ENCODE measurements at regions not wholly inside any gene's neighbourhood (a gene's known extent, or its start where the extent isn't known, plus 50 kb on each side); places are given as distances from the start of the nearest gene placed in this dataset.

GRCh38 chr16:26295625-26296304 is 604.0 kb downstream of the HS3ST4 start:
- DNase-seq (ENCODE audit: low spot score), result no peak

GRCh38 chr16:26301516-26301915 is 609.8 kb downstream of the HS3ST4 start:
- DNase-seq (ENCODE audit: low spot score), result no peak

DNA sequence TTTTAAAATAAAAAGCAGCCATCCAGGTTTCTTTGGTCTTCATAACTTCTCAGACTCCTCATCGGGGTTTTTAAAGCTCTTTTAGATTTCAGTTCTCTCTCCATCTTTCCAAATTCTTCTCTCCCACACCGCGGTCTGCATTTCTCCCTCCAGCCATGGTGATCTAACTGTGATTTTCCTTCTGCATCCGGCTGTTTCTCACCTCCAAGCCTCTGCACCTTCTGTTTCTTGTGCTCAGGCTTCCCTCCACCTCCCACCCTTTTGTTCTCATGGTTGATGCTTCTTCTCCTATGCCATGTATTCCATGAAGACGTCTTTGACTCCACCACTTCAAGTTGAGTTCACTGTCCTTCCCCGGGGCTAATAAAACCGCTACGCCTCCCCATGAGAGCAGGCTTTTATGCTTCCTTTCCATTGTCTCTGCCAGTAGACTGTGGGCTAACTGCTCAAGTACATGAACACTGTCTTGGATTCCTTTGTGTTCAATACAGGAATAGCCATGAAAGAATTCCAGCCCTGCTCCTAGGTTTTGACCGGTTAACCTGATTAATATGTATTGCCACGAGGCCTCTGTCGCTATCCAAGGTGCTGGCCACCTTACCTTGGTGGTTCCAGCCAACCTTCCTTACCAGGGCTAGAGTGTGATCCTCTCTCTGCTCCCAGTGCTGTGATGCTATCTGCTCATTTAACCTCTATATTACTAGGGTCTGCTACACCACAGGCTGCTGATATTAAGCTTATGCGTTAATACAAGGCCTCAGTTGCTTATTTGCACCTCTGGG is 625.1 kb downstream of the HS3ST4 start:
- no peak for DNase-seq (ENCODE audit: low spot score)

DNA sequence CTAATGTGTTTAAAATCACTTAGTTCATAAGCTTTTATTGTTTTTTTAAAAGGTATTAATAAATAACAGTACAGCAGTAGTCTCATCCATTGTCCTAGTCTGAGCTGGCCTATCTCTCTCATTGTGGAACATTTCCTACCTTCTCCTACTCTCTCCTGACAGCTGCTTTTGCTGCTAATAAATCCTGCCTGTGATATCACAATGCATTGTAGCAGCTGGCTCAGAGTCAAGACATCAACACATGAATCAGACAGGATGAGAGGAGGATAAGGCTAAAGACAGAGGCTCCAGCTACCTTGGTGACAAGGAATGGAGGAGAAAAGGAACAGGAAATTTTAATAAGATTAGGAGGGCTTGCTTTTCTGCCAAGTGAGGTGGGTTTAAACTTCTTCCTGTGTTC is 626.1 kb downstream of the HS3ST4 start:
- DNase-seq (ENCODE audit: low spot score), result no peak

GRCh38 chr16:26330654-26331053 is 638.9 kb downstream of the HS3ST4 start:
- no peak for DNase-seq (ENCODE audit: low spot score)

DNA sequence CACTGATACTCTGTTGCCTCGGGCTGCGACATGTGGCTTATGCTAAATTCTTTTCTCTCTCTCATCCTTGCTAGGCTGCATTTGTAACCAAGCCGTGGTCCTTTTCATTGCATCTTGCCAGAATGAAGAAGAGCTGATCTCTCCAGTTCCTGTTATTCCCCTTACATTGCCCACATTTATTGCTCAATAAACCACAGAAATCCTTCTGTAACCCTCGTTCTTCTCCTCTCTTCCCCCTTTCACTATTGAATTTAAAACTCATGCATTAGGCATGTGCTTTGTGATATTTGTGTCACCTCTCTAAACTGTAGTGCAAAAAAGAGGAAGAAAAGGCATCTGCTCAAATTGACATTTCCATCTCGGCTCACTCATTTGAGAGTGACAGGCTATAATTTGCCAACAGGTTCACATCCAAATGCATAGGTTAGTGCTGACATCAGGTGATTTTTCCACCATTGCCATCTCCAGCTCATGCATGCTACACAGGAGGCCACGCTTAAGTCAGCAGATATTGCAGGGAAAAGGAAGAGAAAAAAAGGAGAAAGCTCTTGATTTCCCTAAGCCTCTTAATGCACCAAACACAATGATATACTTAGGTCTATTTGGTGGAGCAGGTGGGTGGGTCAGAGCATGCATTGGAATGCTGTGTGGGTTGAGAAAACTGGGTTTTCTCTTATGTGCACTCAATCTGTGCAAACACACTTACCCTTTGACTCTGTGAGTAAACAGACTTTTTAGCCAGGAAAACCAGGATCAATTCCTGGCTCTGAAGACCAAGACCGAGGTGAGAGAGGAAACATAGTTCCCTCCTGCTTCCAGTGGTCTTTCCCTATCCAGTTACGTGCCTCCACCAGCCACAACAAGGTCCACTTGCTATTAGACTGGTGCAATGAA is 642.7 kb downstream of the HS3ST4 start:
- DNase-seq (ENCODE audit: low spot score), result no peak

DNA sequence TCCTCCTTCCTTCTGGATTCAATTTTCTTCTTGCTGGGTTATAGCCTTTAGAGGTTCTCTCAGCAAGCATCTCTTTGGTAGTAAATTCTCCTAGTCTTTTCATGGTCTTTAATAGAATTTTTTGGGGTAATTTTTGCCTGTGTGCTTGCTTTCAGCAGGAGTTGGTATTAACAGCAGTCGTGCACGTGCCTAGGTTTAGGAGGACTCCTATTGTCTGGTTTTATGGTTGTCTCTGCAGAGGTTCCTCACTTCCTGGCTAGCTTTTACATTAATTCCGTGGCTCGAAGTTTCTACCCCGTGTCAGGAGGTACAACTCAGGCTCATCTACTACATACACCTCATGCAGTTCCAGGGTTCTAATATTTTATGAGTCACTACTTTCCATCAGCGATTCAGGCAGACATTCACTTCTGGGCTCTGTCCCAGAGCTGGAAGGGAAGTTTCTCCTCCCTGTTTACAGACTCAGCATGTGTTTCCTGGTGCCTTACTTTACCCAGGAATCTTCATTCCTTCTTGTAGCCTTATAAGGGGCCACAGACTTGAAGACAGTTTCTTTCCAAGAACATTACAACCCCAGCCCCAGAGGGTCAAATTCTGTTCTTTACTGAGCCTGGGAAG is 643.6 kb downstream of the HS3ST4 start:
- no peak for DNase-seq (ENCODE audit: low spot score)

- no peak for DNase-seq (ENCODE audit: low spot score)
These were observed 650.9 kb downstream of the HS3ST4 start for GRCh38 chr16:26342621-26343020.

DNA sequence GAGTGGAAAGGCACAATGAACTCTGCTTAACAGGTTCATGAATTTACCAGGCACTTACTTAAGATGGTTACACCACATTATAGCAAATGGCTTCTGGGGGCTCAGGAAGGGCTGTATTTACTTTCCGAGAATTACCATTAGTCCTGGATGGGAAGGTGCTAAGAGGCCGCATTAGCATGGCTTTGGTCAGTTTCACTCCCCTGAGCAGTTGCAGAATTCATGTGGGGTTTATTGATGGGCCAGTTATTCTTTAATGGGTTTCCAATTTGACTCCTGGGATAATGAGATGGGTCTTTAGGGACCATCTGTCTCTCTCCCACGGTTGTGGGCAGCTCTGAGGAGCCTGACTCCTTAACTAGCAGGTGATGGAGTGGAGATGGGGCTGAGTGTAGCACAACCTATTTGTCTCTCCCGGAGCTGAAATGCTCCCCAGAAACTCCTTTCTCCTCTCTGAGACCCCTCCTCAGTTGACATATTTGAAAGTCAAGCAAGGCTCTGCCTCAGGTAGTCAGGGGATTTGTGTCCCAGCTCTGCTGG is 652.5 kb downstream of the HS3ST4 start:
- no peak for DNase-seq (ENCODE audit: low spot score)

- DNase-seq (ENCODE audit: low spot score), result no peak
These were observed 653.2 kb downstream of the HS3ST4 start for GRCh38 chr16:26344976-26345375.

GRCh38 chr16:26345966-26346365 is 654.2 kb downstream of the HS3ST4 start:
- DNase-seq (ENCODE audit: low spot score), result no peak

- no peak for DNase-seq (ENCODE audit: low spot score)
These were observed 656.3 kb downstream of the HS3ST4 start for GRCh38 chr16:26348095-26348494.

- no peak for DNase-seq (ENCODE audit: low spot score)
These were observed 669.1 kb downstream of the HS3ST4 start for GRCh38 chr16:26360867-26361266.

DNA sequence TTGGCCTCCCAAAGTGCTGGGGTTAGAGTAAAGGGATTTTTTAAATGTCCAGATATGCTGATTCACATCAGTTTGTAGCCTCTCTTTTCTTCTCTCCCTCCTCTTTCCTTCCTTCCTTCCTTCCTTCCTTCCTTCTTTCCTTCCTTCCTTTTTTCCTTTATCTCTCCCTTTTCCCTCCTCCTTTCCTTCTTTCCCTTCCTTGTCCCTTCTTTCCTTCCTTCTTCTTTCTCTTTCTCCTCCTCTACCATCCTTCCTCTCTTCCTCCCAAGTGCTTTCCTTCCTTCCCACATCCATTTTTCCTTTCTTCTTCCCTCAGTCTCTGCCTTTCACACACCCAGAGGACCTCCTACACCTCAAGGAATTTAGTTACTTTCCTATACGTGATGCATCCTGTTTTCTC is 671.8 kb downstream of the HS3ST4 start:
- DNase-seq (ENCODE audit: low spot score), result no peak

GRCh38 chr16:26365161-26365940 is 673.6 kb downstream of the HS3ST4 start:
- no peak for DNase-seq (ENCODE audit: low spot score)

DNA sequence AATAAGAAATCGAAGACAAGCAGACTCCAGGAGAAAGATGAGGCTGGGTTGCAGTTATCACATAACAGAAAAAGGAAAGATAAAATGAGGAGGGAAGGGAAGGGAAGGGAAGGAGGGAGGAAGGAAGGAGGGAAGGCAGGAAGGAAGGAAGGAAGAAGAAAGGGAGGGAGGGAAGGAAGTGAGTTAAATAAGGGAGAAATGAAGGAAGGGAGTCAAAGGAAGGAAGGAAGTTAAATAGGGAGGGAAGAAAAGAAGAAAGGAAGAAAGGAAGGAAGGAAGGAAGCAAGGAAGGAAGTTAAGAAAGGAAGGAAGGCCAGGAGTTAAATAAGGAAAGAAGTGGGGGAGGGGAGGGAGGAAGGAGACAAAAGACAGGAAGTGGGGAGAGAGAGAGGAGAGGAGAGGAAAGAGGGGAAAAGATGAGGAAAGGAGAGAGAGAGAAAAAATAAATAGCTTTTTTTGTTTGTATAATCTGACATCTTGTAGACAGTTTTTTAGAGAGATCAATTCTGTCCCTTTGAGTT is 679.6 kb downstream of the HS3ST4 start:
- DNase-seq (ENCODE audit: low spot score), result no peak

DNA sequence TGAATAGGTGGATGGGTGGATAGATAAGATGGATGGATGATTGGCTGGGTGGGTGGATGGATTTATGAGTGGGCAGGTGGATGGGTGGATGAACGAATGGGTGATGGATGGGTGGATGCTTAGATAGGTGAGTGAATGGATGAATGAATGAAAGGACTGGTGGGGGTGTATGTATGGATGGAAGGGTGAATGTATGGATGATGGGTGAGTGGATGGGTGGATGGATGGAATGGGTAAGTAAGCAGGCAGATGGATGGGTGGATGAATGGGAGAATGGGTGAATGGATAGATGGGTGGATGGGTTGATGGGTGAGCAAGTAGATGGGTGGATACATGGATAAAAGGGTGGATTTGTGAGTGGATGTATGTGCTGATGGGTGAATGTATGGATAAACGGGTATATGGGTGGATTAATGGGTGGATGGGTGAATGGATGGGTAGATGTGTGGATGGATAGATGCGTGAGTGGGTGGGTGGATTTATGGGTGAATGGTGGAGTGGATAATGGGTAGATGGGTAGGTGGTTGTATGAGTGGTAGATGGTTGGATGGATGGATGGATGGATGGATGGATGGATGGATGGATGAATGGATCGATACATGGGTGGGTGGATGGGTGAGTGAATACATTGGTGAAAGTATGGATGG is 682.6 kb downstream of the HS3ST4 start:
- no peak for DNase-seq (ENCODE audit: low spot score)

- no peak for DNase-seq (ENCODE audit: low spot score)
These were observed 684.1 kb upstream of the C16orf82 start for GRCh38 chr16:26382586-26382985.

- no peak for DNase-seq (ENCODE audit: low spot score)
These were observed 680.6 kb upstream of the C16orf82 start for GRCh38 chr16:26386096-26386495.

DNA sequence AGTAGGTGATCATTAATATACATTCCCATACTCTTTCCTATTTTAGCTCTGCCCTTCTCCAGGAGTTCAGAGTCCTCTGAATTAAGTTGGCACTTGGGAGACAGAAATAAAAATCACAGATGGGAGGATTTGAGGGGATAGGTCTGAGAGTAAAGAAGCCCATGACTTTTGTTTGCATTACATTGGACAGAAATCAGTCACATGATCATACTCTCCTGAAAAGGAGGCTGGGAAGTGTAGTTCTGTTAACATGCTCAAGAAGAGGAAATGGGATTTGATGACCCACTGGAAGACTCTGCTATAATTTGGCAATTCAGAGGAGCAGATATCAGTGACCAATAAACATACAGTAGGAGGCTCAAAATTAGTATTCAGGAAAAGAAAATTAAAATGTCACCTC is 674.9 kb upstream of the C16orf82 start:
- no peak for DNase-seq (ENCODE audit: low spot score)

Measured in A172 (cell line).